Activated naive CD4-positive, alpha-beta T cell treated with Interleukin-2 at 50 U/mL for 16 hours (primary cell): ENCODE measurements at regions not wholly inside any gene's neighbourhood (a gene's known extent, or its start where the extent isn't known, plus 50 kb on each side); places are given as distances from the start of the nearest gene placed in this dataset.
"Not testable (repeated sequence)": the region's sequence is repeated elsewhere in the genome, so short reads cannot be mapped to it uniquely, and the experiment has no call there.

Experiments
- DNase-seq: peaks from one replicate; pipeline ENCODE4 v3.0.0-alpha.2; 2020

- no peak for DNase-seq
Measured at GRCh38 chr5:155530046-155530445, 516.5 kb downstream of the KIF4B start.

GRCh38 chr5:155532621-155533311 is 519.2 kb downstream of the KIF4B start:
- no peak for DNase-seq

- DNase-seq, result no peak
Measured at GRCh38 chr5:155540000-155540595, 526.5 kb downstream of the KIF4B start.

GRCh38 chr5:155546075-155546474 is 532.5 kb downstream of the KIF4B start:
- no peak for DNase-seq

- no peak for DNase-seq
Measured at GRCh38 chr5:155554500-155554899, 540.9 kb downstream of the KIF4B start.

- DNase-seq, result no peak
Measured at GRCh38 chr5:155556222-155556621, 542.7 kb downstream of the KIF4B start.

GRCh38 chr5:155556700-155557099 is 543.1 kb downstream of the KIF4B start:
- no peak for DNase-seq

GRCh38 chr5:155562158-155562557 is 548.6 kb downstream of the KIF4B start:
- DNase-seq, result no peak

GRCh38 chr5:155564541-155564940 is 551.0 kb downstream of the KIF4B start:
- no peak for DNase-seq

GRCh38 chr5:155575861-155576260 is 562.3 kb downstream of the KIF4B start:
- no peak for DNase-seq

GRCh38 chr5:155586808-155587207 is 573.3 kb downstream of the KIF4B start:
- not testable (repeated sequence) for DNase-seq

- DNase-seq, result no peak
Measured at GRCh38 chr5:155587458-155587857, 573.9 kb downstream of the KIF4B start.

- DNase-seq, result no peak
Measured at GRCh38 chr5:155591273-155591672, 577.7 kb downstream of the KIF4B start.

GRCh38 chr5:155594270-155594669 is 580.7 kb downstream of the KIF4B start:
- no peak for DNase-seq

GRCh38 chr5:155595791-155596190 is 582.2 kb downstream of the KIF4B start:
- DNase-seq, result no peak

- no peak for DNase-seq
Measured at GRCh38 chr5:155598552-155598951, 585.0 kb downstream of the KIF4B start.

GRCh38 chr5:155605920-155606319 is 592.4 kb downstream of the KIF4B start:
- DNase-seq, result no peak

- DNase-seq, result peak; percentile 41
Measured at GRCh38 chr5:155616779-155617392, 603.3 kb downstream of the KIF4B start.

GRCh38 chr5:155619688-155620087 is 606.1 kb downstream of the KIF4B start:
- DNase-seq, result no peak

- no peak for DNase-seq
Measured at GRCh38 chr5:155620821-155621410, 607.4 kb downstream of the KIF4B start.

- no peak for DNase-seq
Measured at GRCh38 chr5:155624597-155625241, 611.2 kb downstream of the KIF4B start.

GRCh38 chr5:155625315-155625714 is 611.8 kb downstream of the KIF4B start:
- no peak for DNase-seq

- DNase-seq, result no peak
Measured at GRCh38 chr5:155625897-155626543, 612.5 kb downstream of the KIF4B start.
